Gastrocnemius medialis (tissue), 4 donors: ENCODE measurements at regions not wholly inside any gene's neighbourhood (a gene's known extent, or its start where the extent isn't known, plus 50 kb on each side); places are given as distances from the start of the nearest gene placed in this dataset.

Experiments
- ATAC-seq, 2 donors: fragments of 150-250 bp; one replicate each; pipeline ENCODE4 v1.9.1; 2016
- DNase-seq, 2 donors: peaks; one replicate each; pipeline ENCODE4 v3.0.0-alpha.2; 2019
- H3K27ac ChIP-seq, 4 donors: fragments of 200-600 bp; sonication (generic); 1 replicate in 1 of 4; 2 replicates in 3 of 4; pipeline ENCODE4 v1.5.1; 2016 to 2018; ENCODE audit warnings: mild to moderate bottlenecking in 2 of 4, moderate library complexity in 1 of 4
- H3K27me3 ChIP-seq, 3 donors: fragments of 200-600 bp; sonication (generic) in 2 of 3; 1 replicate in 1 of 3; 2 replicates in 2 of 3; pipeline versions ENCODE4 v1.5.1 to v1.6.0; 2016 to 2019; ENCODE audit warnings: mild to moderate bottlenecking in 1 of 3, moderate library complexity in 1 of 3
- H3K36me3 ChIP-seq, 2 donors: fragments of 200-600 bp; sonication (generic) in 1 of 2; one replicate each; pipeline ENCODE4 v1.5.1; 2017 to 2018
- H3K4me1 ChIP-seq, 2 donors: fragments of 200-600 bp; sonication (generic) in 1 of 2; one replicate each; pipeline ENCODE4 v1.5.1; 2016 to 2017; ENCODE audit warnings: mild to moderate bottlenecking in 2 of 2
- H3K4me3 ChIP-seq, 4 donors: fragments of 200-600 bp; sonication (generic) in 3 of 4; 1 replicate in 1 of 4; 2 replicates in 3 of 4; pipeline ENCODE4 v1.5.1; 2016 to 2019; ENCODE audit warnings: mild to moderate bottlenecking in 2 of 4
- H3K9me3 ChIP-seq, 3 donors: fragments of 200-600 bp; sonication (generic) in 2 of 3; 1 replicate in 1 of 3; 2 replicates in 2 of 3; pipeline ENCODE4 v1.5.1; 2016 to 2019
- CTCF ChIP-seq, 5 experiments: fragments of 450-650 bp in 3 of 5; fragments of 200-600 bp in 2 of 5; sonication (generic) in 2 of 5; IDR thresholded peaks in 4 of 5; conservative IDR thresholded peaks in 1 of 5; 1 replicate in 4 of 5; 2 replicates in 1 of 5; pipeline ENCODE4 v1.5.1; 2016 to 2019; ENCODE audit warnings: antibody characterized with exemption in 5 of 5, mild to moderate bottlenecking in 3 of 5, moderate library complexity in 3 of 5
- POLR2A ChIP-seq, 2 donors: fragments of 450-650 bp; IDR thresholded peaks; one replicate each; pipeline ENCODE4 v1.6.1; 2017; ENCODE audit warnings: antibody characterized with exemption in 2 of 2, mild to moderate bottlenecking in 2 of 2, moderate library complexity in 2 of 2
- in situ Hi-C, 4 donors: fragments of 200-750 bp; cut with MboI; loops; one replicate each; pipeline versions ENCODE4 v1.15.0 to v1.8.0; 2017; ENCODE audit warnings: low sequenced_read_pairs in 4 of 4
- intact Hi-C: fragments of 100-400 bp; cut with DNase I; formaldehyde crosslinking; loops from one replicate; pipeline ENCODE4 v1.15.1; 2023; ENCODE audit warnings: low total_unique reads

GRCh38 chr15:66620744-66621344 is 55.0 kb upstream of the LCTL start:
- Histone ChIP-seq H3K4me3 (no peak overlapping the region), H3K36me3 (no peaks in the 10 kb centered on the region), H3K9me3 (no peaks in the 10 kb centered on the region), H3K4me1 (peaks cover 4 to 8% of the 10 kb centered on the region in 2 donors), H3K27me3 (peaks cover 20 to 32% (median 20%) of the 10 kb centered on the region in 3 donors), H3K27ac (no peak overlapping the region)
- intact Hi-C loops = loop anchor here (5.0 kb wide), 1 partner anchor 231 kb away; no protein-coding TSS in a partner anchor
- in situ Hi-C loops = loop anchor here in 3 of 4 donors (5.0 to 25.0 kb wide), 3 partner anchors 151 to 234 kb away; no protein-coding TSS in a partner anchor
- ATAC-seq (no peak), DNase-seq (no peak)
- no peak for TF ChIP-seq POLR2A (IDR thresholded peaks at IDR 0.05)
- TF ChIP-seq CTCF (IDR thresholded peaks at IDR 0.05 in 4 of 5, conservative IDR thresholded peaks at IDR 0.05 in 1 of 5) = no peak

- DNase-seq (no peak), ATAC-seq (no peak)
- Histone ChIP-seq H3K4me3 (peak overlapping the region in 3 of 4 donors; percentile 20 to 52 (median 43)), H3K27me3 (peaks cover 20 to 32% (median 20%) of the 10 kb centered on the region in 3 donors), H3K9me3 (no peaks in the 10 kb centered on the region), H3K4me1 (peaks cover 4 to 8% of the 10 kb centered on the region in 2 donors), H3K27ac (no peak overlapping the region), H3K36me3 (no peaks in the 10 kb centered on the region)
- TF ChIP-seq CTCF (IDR thresholded peaks at IDR 0.05 in 4 of 5, conservative IDR thresholded peaks at IDR 0.05 in 1 of 5) (no peak), POLR2A (IDR thresholded peaks at IDR 0.05) (no peak)
- in situ Hi-C loops = loop anchor here in 3 of 4 donors (5.0 to 25.0 kb wide), 3 partner anchors 151 to 233 kb away; no protein-coding TSS in a partner anchor
- intact Hi-C loops = loop anchor here (5.0 kb wide), 1 partner anchor 231 kb away; no protein-coding TSS in a partner anchor
Observed at GRCh38 chr15:66621491-66622467, 56.0 kb upstream of the LCTL start.

GRCh38 chr15:66622591-66623022 is 56.8 kb upstream of the LCTL start:
- intact Hi-C loops = loop anchor here (5.0 kb wide), 1 partner anchor 230 kb away; no protein-coding TSS in a partner anchor
- no peaks in the 10 kb centered on the region for H3K9me3 ChIP-seq
- no peak overlapping the region for H3K27ac ChIP-seq
- no peak for TF ChIP-seq CTCF (IDR thresholded peaks at IDR 0.05 in 4 of 5, conservative IDR thresholded peaks at IDR 0.05 in 1 of 5)
- no peak for TF ChIP-seq POLR2A (IDR thresholded peaks at IDR 0.05)
- DNase-seq (no peak), ATAC-seq (no peak)
- no peaks in the 10 kb centered on the region for H3K36me3 ChIP-seq
- peaks cover 20 to 32% (median 20%) of the 10 kb centered on the region in 3 donors for H3K27me3 ChIP-seq
- in situ Hi-C loops = loop anchor here in 3 of 4 donors (5.0 to 25.0 kb wide), 3 partner anchors 150 to 232 kb away; no protein-coding TSS in a partner anchor
- peak overlapping the region in 1 of 4 donors; percentile 20 for H3K4me3 ChIP-seq
- peaks cover 4 to 8% of the 10 kb centered on the region in 2 donors for H3K4me1 ChIP-seq

GRCh38 chr15:66623801-66624453 is 58.1 kb upstream of the LCTL start:
- DNase-seq = no peak
- H3K4me1 ChIP-seq = peaks cover 2 to 8% of the 10 kb centered on the region in 2 donors
- no peaks in the 10 kb centered on the region for H3K9me3 ChIP-seq
- in situ Hi-C loops (loop anchor here in 3 of 4 donors (5.0 to 25.0 kb wide), 3 partner anchors 148 to 231 kb away; no protein-coding TSS in a partner anchor), intact Hi-C loops (loop anchor here (5.0 kb wide), 1 partner anchor 228 kb away; no protein-coding TSS in a partner anchor)
- no peaks in the 10 kb centered on the region for H3K36me3 ChIP-seq
- no peak overlapping the region for H3K4me3 ChIP-seq
- no peak overlapping the region for H3K27ac ChIP-seq
- peaks cover 20 to 32% (median 20%) of the 10 kb centered on the region in 3 donors for H3K27me3 ChIP-seq
- TF ChIP-seq POLR2A (IDR thresholded peaks at IDR 0.05) (no peak), CTCF (IDR thresholded peaks at IDR 0.05 in 4 of 5, conservative IDR thresholded peaks at IDR 0.05 in 1 of 5) (no peak)
- ATAC-seq = no peak
